ENCODE measurements at regions not wholly inside any gene's neighbourhood (a gene's known extent, or its start where the extent isn't known, plus 50 kb on each side); places are given as distances from the start of the nearest gene placed in this dataset.

GRCh38 chr6:21811484-21811883, 217.9 kb downstream of the SOX4 start:
- DNase-seq (ENCODE audit: low read depth in 2 of 2), result no peak

- DNase-seq (ENCODE audit: low read depth in 2 of 2), result no peak
Observed at GRCh38 chr6:21816231-21816630, 222.7 kb downstream of the SOX4 start.

GRCh38 chr6:21820442-21820841, 226.9 kb downstream of the SOX4 start:
- no peak for DNase-seq (ENCODE audit: low read depth in 2 of 2)

GRCh38 chr6:21823371-21823770, 229.8 kb downstream of the SOX4 start:
- no peak for DNase-seq (ENCODE audit: low read depth in 2 of 2)

- no peak for DNase-seq (ENCODE audit: low read depth in 2 of 2)
Observed at GRCh38 chr6:21824431-21825177, 231.1 kb downstream of the SOX4 start.

- no peak for DNase-seq (ENCODE audit: low read depth in 2 of 2)
Observed at GRCh38 chr6:21826023-21826422, 232.5 kb downstream of the SOX4 start.

- DNase-seq (ENCODE audit: low read depth in 2 of 2), result no peak
Observed at GRCh38 chr6:21826904-21827303, 233.4 kb downstream of the SOX4 start.

- no peak for DNase-seq (ENCODE audit: low read depth in 2 of 2)
Observed at GRCh38 chr6:21827425-21828202, 234.1 kb downstream of the SOX4 start.

- DNase-seq (ENCODE audit: low read depth in 2 of 2), result no peak
Observed at GRCh38 chr6:21828704-21829103, 235.2 kb downstream of the SOX4 start.

GRCh38 chr6:21829126-21829525, 235.6 kb downstream of the SOX4 start:
- DNase-seq (ENCODE audit: low read depth in 2 of 2), result no peak

GRCh38 chr6:21831521-21832291, 238.2 kb downstream of the SOX4 start:
- DNase-seq (ENCODE audit: low read depth in 2 of 2), result no peak

GRCh38 chr6:21836277-21836676, 242.7 kb downstream of the SOX4 start:
- DNase-seq (ENCODE audit: low read depth in 2 of 2), result no peak

GRCh38 chr6:21836772-21837425, 243.3 kb downstream of the SOX4 start:
- DNase-seq (ENCODE audit: low read depth in 2 of 2), result no peak

GRCh38 chr6:21840428-21840827, 246.9 kb downstream of the SOX4 start:
- no peak for DNase-seq (ENCODE audit: low read depth in 2 of 2)

- no peak for DNase-seq (ENCODE audit: low read depth in 2 of 2)
Observed at GRCh38 chr6:21842875-21843645, 249.5 kb downstream of the SOX4 start.

- DNase-seq (ENCODE audit: low read depth in 2 of 2), result no peak
Observed at GRCh38 chr6:21844120-21844917, 250.8 kb downstream of the SOX4 start.

- no peak for DNase-seq (ENCODE audit: low read depth in 2 of 2)
Observed at GRCh38 chr6:21845018-21845417, 251.5 kb downstream of the SOX4 start.

- DNase-seq (ENCODE audit: low read depth in 2 of 2), result no peak
Observed at GRCh38 chr6:21845439-21846140, 252.0 kb downstream of the SOX4 start.

- DNase-seq (ENCODE audit: low read depth in 2 of 2), result peak in 1 of 2 donors; percentile 6
Observed at GRCh38 chr6:21846541-21847451, 253.2 kb downstream of the SOX4 start.
